GM18502 (cell line): ENCODE measurements at regions not wholly inside any gene's neighbourhood (a gene's known extent, or its start where the extent isn't known, plus 50 kb on each side); places are given as distances from the start of the nearest gene placed in this dataset.
"Not testable (repeated sequence)": the region's sequence is repeated elsewhere in the genome, so short reads cannot be mapped to it uniquely, and the experiment has no call there.

ENCODE experiments used
- ATAC-seq: cut with Tn5 transposase; IDR thresholded peaks from one replicate; pipeline ENCODE4 v1.9.1; 2021; ENCODE audit warnings: mild to moderate bottlenecking; ENCODE audit not compliant: unreplicated experiment, poor library complexity

DNA sequence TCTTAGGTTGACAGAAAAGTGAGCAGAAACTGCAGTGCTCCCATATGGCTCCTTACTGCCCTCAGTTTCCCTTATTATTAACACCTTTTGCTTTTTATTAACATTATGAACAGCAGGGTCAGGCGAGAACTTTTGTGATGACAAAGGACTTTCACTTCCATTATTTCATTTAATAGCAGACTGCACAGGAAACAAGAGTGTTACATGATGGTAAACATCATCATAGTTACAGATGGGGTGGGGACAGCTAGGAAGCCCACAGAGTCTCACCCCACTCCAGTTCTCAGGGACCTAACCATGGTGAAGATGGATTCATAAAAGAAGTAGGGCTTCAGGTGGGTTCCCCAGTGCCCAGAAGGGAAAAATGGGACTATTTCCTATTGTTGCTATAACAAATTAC is 110.1 kb upstream of the PELI2 start:
- no peak for ATAC-seq

GRCh38 chr14:56008661-56009060 is 109.5 kb upstream of the PELI2 start:
- ATAC-seq: not testable (repeated sequence)

DNA sequence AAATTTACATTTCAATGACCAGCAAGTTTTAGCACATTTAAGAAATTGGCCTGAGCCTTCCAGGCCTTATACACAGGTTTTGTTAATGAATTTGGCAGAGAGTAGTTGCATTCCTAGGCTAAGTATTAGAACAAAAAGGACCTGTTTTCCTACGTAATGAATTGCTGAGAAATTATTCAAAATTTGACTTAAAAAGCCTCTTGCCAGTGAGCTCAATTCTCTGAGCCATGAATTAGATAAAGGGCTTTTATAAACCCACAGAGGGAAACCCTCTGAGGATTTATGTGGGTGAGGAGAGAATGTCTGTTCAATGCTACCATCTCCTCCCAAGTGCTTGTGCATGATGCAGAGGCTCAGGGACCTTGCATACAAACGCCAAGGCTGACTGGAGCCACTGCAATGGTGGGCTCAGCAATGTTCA is 94.5 kb upstream of the PELI2 start:
- ATAC-seq: no peak

- ATAC-seq: no peak
These were observed 93.0 kb upstream of the PELI2 start for GRCh38 chr14:56025191-56025590.

GRCh38 chr14:56026506-56026905 is 91.7 kb upstream of the PELI2 start:
- ATAC-seq: no peak

DNA sequence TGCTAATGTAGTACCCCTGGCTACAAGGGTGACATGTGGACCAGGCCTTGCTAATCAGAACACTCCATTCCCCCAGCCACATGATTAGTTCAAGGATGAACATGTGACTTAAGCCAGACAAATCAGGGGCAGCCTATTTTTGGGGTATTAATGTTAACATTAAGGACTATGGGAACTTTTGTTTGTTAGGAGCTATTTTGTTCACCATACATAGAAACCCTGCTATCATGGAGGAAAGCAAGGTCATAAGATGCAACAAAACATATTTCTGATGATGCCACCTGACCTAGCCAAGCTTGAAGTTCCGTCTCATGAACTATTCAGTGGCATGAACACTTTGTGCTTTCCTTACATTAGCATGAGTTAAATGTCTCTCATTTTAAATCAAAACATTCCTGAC is 90.8 kb upstream of the PELI2 start:
- no peak for ATAC-seq

DNA sequence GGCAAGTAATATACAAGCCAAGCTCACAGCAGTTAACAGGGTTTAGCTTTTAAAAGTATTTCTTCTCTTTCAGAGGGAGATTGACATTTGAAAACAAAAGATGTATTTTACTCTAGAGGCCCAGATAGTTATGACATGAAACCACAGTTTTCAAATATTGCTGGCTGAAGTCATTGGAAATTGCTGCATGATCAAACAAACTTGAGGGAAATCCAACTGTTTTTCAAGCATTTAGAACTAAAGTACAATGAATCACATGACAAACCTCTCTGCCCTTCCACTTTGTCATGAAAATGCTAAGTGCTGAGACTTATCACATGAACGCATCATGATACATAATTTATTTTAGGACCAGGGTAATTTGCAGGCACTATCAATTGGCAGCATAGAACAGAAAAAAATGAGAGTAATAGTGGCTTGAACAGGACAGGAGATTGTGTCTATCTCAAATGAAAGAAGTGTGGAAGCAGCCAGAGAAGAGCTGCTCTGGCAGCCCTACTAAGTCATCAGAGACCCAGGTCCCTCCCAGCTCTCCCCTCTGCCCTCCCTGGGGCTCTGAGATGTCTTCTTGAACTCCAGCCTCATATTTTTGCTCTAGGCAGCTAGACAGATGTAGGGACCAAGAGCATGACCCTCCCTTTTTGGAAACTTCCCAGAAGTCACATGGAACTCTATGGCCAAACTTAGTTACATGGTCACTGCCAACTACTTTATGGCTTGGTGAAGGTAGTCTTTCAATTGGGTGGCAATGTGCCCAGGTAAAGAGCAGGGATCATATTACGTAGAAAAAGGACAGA is 90.1 kb upstream of the PELI2 start:
- no peak for ATAC-seq

- no peak for ATAC-seq
These were observed 81.9 kb upstream of the PELI2 start for GRCh38 chr14:56036353-56036752.

GRCh38 chr14:56040121-56040520 is 78.1 kb upstream of the PELI2 start:
- no peak for ATAC-seq

- no peak for ATAC-seq
These were observed 74.0 kb upstream of the PELI2 start for GRCh38 chr14:56044196-56044595.

- no peak for ATAC-seq
These were observed 71.7 kb upstream of the PELI2 start for GRCh38 chr14:56046546-56046945.

GRCh38 chr14:56046996-56047395 is 71.2 kb upstream of the PELI2 start:
- no peak for ATAC-seq

DNA sequence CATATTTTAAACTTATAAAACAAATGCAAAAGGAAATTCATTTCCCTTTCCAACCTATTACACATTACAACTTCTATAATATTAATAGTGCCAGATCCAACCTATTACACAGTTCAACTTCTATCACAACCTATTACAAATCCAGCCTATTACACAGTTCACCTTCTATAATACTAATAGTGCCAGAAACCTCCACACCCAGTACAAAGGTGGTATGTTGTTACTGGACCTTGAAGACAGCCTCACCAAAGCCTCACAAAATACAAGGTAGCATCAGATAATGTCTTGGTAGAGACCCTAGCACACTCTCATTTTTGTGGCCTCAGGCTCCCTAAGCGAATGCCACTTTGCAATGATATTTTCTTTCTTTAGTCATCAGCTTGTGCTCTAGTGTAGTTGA is 68.7 kb upstream of the PELI2 start:
- ATAC-seq: no peak

- ATAC-seq: no peak
These were observed 62.7 kb upstream of the PELI2 start for GRCh38 chr14:56055511-56055910.

GRCh38 chr14:56056031-56056430 is 62.2 kb upstream of the PELI2 start:
- ATAC-seq: no peak

DNA sequence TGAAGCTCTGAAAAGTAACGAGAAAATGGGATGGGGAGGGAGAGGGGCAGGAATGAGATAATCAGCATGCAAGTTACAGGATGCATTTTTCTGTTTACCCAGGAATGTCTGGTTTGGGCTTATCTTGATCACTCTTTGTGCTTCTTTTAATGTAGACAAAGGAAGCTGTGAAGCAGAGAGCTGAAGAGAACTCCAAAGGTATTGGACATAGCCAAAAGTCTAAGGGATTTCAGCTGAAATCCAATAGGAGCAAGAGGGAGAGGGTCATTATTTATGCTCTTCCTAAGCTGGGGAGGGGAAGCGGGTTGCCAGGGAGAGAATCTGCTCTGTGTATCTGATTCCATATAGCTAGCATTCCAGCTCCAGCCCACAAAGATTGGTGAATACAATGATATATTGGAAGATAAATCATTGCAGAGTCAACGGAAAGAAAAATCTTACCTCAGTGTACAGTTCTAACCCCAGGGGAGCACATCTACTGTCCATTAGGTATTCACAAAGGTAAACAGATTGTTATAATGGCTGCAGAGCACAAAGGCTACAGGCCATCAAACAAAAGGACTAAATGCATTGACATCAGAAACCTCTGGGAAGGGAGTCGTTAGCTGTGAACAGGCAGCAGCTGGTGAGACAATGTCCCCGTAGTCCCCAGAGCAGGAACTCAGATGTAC is 61.0 kb upstream of the PELI2 start:
- ATAC-seq: no peak

DNA sequence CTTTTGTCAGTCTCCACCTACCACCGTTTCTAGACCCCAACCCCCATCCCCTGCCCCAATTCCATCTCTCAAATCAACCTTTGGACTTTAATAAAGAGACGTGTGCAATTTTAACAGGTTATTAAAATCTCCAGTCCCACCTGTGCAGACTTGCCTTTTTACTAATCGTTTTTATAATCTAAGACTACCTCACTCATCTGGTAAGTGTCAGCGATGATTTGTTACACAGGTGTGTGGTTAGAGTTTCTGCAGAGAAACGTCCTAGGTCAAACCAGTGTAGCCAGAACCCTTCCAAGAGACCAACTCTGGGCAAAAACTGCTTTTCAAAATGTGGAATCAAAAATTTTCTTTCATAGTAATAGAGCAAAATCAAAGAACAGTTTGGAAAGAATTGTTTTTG is 60.4 kb upstream of the PELI2 start:
- ATAC-seq: no peak

DNA sequence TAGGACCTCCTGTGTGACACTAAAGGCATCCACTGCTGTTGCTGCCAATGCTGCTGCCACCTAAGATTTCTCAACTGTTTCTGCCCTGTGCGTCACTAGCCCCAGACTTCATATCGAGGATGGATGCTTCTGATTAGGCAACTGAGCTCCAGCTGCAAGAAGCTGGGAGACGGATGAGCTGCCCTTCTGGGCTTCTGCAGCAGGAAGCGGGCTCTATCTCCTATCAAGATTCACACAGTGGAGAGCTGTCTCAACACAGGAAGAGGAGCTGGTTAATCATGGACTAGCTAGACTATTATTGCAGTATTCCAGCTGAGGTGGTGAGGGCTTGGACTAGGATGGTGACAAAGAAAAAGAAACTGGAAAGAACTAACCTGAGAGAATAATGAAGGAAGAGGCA is 59.2 kb upstream of the PELI2 start:
- no peak for ATAC-seq

DNA sequence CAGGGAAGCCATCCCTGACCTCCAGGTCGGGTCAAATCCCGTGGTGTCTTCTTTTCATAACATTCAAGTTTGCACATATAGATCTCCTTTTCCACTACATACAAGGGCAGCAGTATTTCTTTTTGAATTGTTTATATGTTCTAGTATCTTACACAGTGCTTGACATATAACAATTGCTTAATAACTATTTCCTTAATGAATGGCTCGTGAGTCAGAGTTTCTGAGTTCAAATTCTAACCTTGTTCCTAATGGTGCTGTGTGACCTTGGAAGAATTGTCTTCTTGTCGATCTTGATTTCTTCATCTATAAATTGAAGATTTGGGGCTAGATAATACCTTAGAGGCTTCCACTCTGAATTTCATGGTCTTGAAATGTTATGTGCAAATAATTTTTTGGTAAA is 57.2 kb upstream of the PELI2 start:
- no peak for ATAC-seq

DNA sequence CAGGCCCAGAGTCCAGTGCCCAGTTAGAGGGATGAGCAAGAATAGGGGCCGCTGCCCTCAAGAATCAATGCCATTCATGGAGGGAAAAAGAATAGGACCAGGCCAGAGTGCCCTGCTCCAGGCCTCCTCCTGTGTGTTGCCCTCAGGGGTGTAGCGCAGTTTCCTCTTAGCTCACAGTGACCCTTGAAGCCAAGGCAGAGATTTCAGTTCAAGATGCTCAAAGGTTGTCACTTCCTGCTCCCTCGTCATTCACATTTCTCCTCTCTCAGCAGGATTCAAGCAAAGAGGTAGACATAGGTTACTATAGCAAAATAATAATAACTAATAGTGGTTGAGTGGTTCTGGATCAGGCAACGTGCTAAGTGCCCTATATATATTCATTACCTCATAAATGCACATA is 55.1 kb upstream of the PELI2 start:
- no peak for ATAC-seq

- ATAC-seq: no peak
These were observed 53.7 kb upstream of the PELI2 start for GRCh38 chr14:56064513-56064912.

DNA sequence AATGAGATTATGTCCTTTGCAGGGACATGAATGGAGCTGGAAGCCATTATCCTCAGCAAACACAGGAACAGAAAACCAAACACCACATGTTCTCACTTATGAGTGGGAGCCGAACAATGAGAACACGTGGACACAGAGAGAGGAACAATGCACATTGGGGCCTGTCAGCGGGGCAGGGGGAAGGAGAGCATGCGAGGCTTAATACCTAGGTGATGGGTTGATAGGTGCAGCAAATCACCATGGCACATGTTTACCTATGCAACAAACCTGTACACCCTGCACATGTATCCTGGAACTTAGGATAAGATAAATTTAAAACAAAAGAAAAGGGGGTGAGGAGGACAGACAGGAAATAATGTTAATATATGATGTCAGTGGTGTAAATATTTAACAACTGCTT is 53.0 kb upstream of the PELI2 start:
- not testable (repeated sequence) for ATAC-seq
